Ishikawa (cell line): ENCODE measurements at regions not wholly inside any gene's neighbourhood (a gene's known extent, or its start where the extent isn't known, plus 50 kb on each side); places are given as distances from the start of the nearest gene placed in this dataset.

Source experiments
- EP300 ChIP-seq: IDR thresholded peaks from 2 replicates; pipeline ENCODE4 v1.6.1; 2012; ENCODE audit warnings: borderline replicate concordance
- YY1 ChIP-seq: IDR thresholded peaks from 2 replicates; pipeline ENCODE4 v1.6.1; 2012; ENCODE audit warnings: low read depth

- TF ChIP-seq EP300, result no peak
- no peak for TF ChIP-seq YY1
These were observed 215.2 kb upstream of the ARID1B start for GRCh38 chr6:156562019-156562418.
